HEK293 (cell line): ENCODE measurements at regions not wholly inside any gene's neighbourhood (a gene's known extent, or its start where the extent isn't known, plus 50 kb on each side); places are given as distances from the start of the nearest gene placed in this dataset.
"Not testable (repeated sequence)": the region's sequence is repeated elsewhere in the genome, so short reads cannot be mapped to it uniquely, and the experiment has no call there.

Source experiments
- CTCF ChIA-PET: fragments of 350-600 bp; formaldehyde crosslinking; extraction: SDS; loops from one replicate; lab custom pipeline; 2021; ENCODE audit warnings: antibody characterized with exemption; lab: Yijun Ruan, JAX
- POLR2A ChIA-PET: fragments of 300-600 bp; formaldehyde crosslinking; extraction: SDS; loops from one replicate; lab custom pipeline; 2020; ENCODE audit warnings: antibody characterized with exemption, inconsistent platforms; lab: Yijun Ruan, JAX
- H3K27ac ChIP-seq: fragments of 200-500 bp; sonication (Bioruptor generic); 2 replicates; pipeline ENCODE4 v1.5.1; 2014; ENCODE audit warnings: low read depth, low read length, control low read depth, inconsistent platforms; ENCODE audit errors: extremely low read depth
- H3K36me3 ChIP-seq, 2 experiments: fragments of 200-500 bp in 1 of 2; sonication (Bioruptor generic) in 1 of 2; 1 replicate in 1 of 2; 2 replicates in 1 of 2; pipeline ENCODE4 v1.5.1; 2014 to 2017; ENCODE audit warnings: inconsistent platforms in 2 of 2, low read length in 2 of 2; ENCODE audit not compliant: control insufficient read depth in 2 of 2, insufficient read depth in 1 of 2
- H3K4me1 ChIP-seq: fragments of 200-500 bp; sonication (Bioruptor generic); 2 replicates; pipeline ENCODE4 v1.5.1; 2014; ENCODE audit warnings: mild to moderate bottlenecking, low read length, inconsistent platforms; ENCODE audit not compliant: control insufficient read depth, insufficient read depth
- H3K4me3 ChIP-seq: 2 replicates; pipeline ENCODE4 v1.5.1; 2011; ENCODE audit warnings: low read depth, mild to moderate bottlenecking, control low read depth, low read length, moderate library complexity
- H3K9me3 ChIP-seq: fragments of 200-500 bp; sonication (Bioruptor generic); 2 replicates; pipeline ENCODE4 v1.5.1; 2014; ENCODE audit warnings: low read depth, low read length, inconsistent platforms; ENCODE audit not compliant: control insufficient read depth, insufficient read depth
- GLI4 ChIP-seq: fragments of 450-650 bp; formaldehyde crosslinking; IDR thresholded peaks from 2 replicates; pipeline ENCODE4 v1.5.1; 2016; ENCODE audit warnings: missing biosample characterization, missing genetic modification characterization
- ZFP41 ChIP-seq: fragments of 450-650 bp; formaldehyde crosslinking; IDR thresholded peaks from 2 replicates; pipeline ENCODE4 v1.5.1; 2016; ENCODE audit warnings: missing biosample characterization, missing genetic modification characterization, borderline replicate concordance
- ZNF416 ChIP-seq: fragments of 450-650 bp; formaldehyde crosslinking; IDR thresholded peaks from 2 replicates; pipeline ENCODE4 v1.5.1; 2016; ENCODE audit warnings: missing biosample characterization, missing genetic modification characterization
- ZNF510 ChIP-seq: fragments of 450-650 bp; formaldehyde crosslinking; IDR thresholded peaks from 2 replicates; pipeline ENCODE4 v1.5.1; 2018; ENCODE audit warnings: mild to moderate bottlenecking, missing genetic modification characterization, missing biosample characterization; ENCODE audit not compliant: insufficient replicate concordance
- ZNF529 ChIP-seq: fragments of 450-650 bp; formaldehyde crosslinking; IDR thresholded peaks from 2 replicates; pipeline ENCODE4 v1.5.1; 2017; ENCODE audit warnings: missing genetic modification characterization, missing biosample characterization; ENCODE audit not compliant: insufficient replicate concordance
- ZNF600 ChIP-seq: fragments of 450-650 bp; formaldehyde crosslinking; IDR thresholded peaks from 2 replicates; pipeline ENCODE4 v1.5.1; 2016; ENCODE audit warnings: missing biosample characterization, missing genetic modification characterization
- ZNF626 ChIP-seq: fragments of 450-650 bp; sonication (Bioruptor Pico); formaldehyde crosslinking; IDR thresholded peaks from 2 replicates; pipeline ENCODE4 v1.5.1; 2018; ENCODE audit warnings: missing biosample characterization, missing genetic modification characterization, inconsistent platforms
- ZNF654 ChIP-seq: fragments of 450-650 bp; formaldehyde crosslinking; IDR thresholded peaks from 2 replicates; pipeline ENCODE4 v1.5.1; 2016; ENCODE audit warnings: low read depth, missing biosample characterization, missing genetic modification characterization
- ZNF664 ChIP-seq: fragments of 450-650 bp; formaldehyde crosslinking; IDR thresholded peaks from 2 replicates; pipeline ENCODE4 v1.5.1; 2016; ENCODE audit warnings: missing biosample characterization, missing genetic modification characterization
- ZNF701 ChIP-seq: fragments of 450-650 bp; formaldehyde crosslinking; IDR thresholded peaks from 2 replicates; pipeline ENCODE4 v1.5.1; 2016; ENCODE audit warnings: missing biosample characterization, missing genetic modification characterization
- ZSCAN16 ChIP-seq: fragments of 450-650 bp; formaldehyde crosslinking; IDR thresholded peaks from 2 replicates; pipeline ENCODE4 v1.5.1; 2016; ENCODE audit warnings: missing biosample characterization, missing genetic modification characterization
- TF ChIP-seq, protein P1 (sequence below): fragments of 450-650 bp; formaldehyde crosslinking; IDR thresholded peaks from 2 replicates; pipeline ENCODE4 v1.5.1; 2016; ENCODE audit warnings: missing biosample characterization, missing genetic modification characterization
- TF ChIP-seq, protein P2 (sequence below): fragments of 450-650 bp; formaldehyde crosslinking; IDR thresholded peaks from 2 replicates; pipeline ENCODE4 v1.5.1; 2016; ENCODE audit warnings: missing biosample characterization, missing genetic modification characterization
- TF ChIP-seq, protein P3 (sequence below): fragments of 450-650 bp; formaldehyde crosslinking; IDR thresholded peaks from 2 replicates; pipeline ENCODE4 v1.5.1; 2016; ENCODE audit warnings: missing biosample characterization, missing genetic modification characterization

DNA sequence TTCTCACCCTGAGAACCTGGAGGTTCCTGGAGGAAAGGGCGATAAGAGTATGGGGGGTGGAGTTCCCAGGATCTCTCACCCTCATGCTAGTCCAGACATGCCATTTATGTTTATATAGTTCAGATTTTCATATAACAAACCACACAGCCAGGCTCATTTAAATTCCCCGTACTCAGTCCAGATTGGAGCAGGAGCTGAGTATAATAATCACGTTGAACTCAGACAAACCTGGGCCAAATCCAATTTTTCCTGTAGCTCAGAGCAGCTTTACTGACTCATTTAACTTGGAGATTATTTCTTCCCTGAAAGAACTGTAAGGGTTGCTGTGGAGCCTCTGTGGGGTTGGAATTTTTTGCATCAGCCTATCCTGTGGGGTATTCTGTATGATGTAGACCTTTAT is 660.8 kb downstream of the TMEM121 start (continued):
- TF ChIP-seq ZNF416 (tag by site-specific recombination) (no peak), ZNF510 (tag by site-specific recombination) (no peak), ZNF664 (tag by site-specific recombination) (no peak), ZNF654 (tag by site-specific recombination) (no peak), ZNF701 (tag by site-specific recombination) (no peak)
- TF ChIP-seq, protein P1, sequence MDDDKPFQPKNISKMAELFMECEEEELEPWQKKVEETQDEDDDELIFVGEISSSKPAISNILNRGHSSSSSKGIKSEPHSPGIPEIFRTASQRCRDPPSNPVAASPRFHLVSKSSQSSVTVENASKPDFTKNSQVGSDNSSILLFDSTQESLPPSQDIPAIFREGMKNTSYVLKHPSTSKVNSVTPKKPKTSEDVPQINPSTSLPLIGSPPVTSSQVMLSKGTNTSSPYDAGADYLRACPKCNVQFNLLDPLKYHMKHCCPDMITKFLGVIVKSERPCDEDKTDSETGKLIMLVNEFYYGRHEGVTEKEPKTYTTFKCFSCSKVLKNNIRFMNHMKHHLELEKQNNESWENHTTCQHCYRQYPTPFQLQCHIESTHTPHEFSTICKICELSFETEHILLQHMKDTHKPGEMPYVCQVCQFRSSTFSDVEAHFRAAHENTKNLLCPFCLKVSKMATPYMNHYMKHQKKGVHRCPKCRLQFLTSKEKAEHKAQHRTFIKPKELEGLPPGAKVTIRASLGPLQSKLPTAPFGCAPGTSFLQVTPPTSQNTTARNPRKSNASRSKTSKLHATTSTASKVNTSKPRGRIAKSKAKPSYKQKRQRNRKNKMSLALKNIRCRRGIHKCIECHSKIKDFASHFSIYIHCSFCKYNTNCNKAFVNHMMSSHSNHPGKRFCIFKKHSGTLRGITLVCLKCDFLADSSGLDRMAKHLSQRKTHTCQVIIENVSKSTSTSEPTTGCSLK (tag by site-specific recombination): no peak
- TF ChIP-seq, all 188 proteins: peak for 0

DNA sequence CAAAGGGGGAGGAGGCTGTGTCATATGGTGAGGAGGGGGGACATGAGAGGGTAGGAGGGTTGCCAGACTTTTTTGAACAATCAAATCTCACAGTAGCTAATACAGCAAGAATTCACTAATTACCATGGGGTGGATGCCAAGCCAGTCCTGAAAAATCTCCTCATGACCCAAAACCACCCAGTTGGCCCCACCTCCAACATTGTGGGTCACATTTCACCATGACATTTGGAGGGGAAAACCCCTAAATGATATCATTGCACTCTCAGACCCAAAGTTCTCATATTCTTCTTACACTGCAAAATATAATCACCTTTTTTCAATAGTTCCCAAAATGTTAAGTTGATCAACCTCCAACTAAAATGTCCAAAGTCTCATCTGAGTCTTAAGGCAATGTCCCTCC is 666.3 kb downstream of the TMEM121 start:
- H3K4me1 ChIP-seq, H3K9me3 ChIP-seq, H3K27ac ChIP-seq, H3K4me3 ChIP-seq, CTCF ChIA-PET, POLR2A ChIA-PET, H3K36me3 ChIP-seq: not testable (repeated sequence)

DNA sequence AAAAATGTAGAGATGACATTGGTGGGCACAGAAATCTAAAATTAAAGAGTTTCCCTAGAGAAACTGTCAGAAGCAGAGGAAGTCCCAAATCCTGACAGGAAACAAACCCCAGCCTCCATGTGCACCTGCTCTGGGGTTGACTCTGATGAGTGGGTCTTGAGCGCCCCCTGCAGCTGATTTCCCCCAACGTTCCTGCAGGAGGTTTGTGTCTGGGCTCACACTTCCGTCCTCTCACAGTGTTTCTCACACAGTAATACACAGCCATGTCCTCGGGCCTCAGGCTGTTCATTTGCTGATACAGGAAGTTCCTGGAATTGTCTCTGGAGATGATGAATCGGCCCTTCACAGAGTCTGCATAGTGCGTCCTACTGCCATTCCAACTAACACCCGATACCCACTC is 670.1 kb downstream of the TMEM121 start:
- H3K4me3 ChIP-seq, POLR2A ChIA-PET: not testable (repeated sequence)
- CTCF ChIA-PET: interaction anchor here (0.7 to 1.8 kb wide), 2 partner anchors 11 to 134 kb away, joined by 3 to 7 read pairs; no protein-coding TSS in a partner anchor

DNA sequence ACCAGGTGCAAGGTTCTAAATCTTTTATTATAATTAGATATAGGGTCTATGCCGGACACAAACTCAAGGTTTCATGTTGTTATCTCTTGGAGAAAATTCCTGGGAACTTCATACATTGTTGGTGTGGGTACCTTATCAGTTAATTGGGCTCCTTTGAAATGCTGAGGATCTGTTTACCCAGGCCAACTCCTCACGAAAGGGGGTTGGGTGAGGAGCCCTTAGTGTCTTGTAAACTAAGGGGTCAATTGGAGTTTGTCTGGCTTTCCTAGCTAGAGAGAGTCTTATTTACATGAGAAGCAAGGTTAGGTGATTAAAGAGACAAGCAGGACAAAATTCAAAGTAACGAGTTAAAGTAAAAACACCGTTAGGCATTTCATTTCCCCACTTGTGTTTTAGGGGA is 670.9 kb downstream of the TMEM121 start:
- H3K27ac ChIP-seq, H3K4me1 ChIP-seq, H3K4me3 ChIP-seq, POLR2A ChIA-PET, H3K9me3 ChIP-seq, H3K36me3 ChIP-seq: not testable (repeated sequence)
- CTCF ChIA-PET: interaction anchor here (0.7 to 1.8 kb wide), 2 partner anchors 10 to 133 kb away, joined by 3 to 7 read pairs; no protein-coding TSS in a partner anchor

More for the DNA sequence above, 670.1 kb downstream of the TMEM121 start:
- not testable (repeated sequence) for H3K27ac ChIP-seq, H3K4me1 ChIP-seq, H3K9me3 ChIP-seq, H3K36me3 ChIP-seq

DNA sequence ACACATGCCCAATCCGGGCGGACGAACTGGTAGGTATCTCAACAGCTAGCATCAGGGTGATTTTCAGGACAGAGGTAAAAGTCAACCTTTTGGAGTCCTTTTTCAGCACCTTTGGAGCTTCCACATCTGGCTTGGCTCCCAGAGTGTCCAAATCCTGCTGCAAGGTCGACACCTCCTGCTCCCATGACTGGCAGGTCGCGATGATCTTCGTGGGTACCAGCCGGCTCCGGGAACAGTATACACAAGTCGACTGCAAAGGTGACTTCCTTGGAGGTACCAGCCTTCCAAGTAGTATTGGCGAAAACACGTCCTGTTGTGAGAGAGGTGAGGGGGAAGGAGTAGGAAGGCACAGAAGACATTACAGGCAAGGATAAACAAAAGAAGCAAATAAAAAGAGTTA is 672.7 kb downstream of the TMEM121 start:
- no peak overlapping the region for H3K27ac ChIP-seq
- TF ChIP-seq ZNF626 (no peak), ZFP41 (no peak), GLI4 (no peak), ZNF529 (no peak), ZSCAN16 (tag by site-specific recombination) (no peak), ZNF600 (no peak)
- TF ChIP-seq, protein P2, sequence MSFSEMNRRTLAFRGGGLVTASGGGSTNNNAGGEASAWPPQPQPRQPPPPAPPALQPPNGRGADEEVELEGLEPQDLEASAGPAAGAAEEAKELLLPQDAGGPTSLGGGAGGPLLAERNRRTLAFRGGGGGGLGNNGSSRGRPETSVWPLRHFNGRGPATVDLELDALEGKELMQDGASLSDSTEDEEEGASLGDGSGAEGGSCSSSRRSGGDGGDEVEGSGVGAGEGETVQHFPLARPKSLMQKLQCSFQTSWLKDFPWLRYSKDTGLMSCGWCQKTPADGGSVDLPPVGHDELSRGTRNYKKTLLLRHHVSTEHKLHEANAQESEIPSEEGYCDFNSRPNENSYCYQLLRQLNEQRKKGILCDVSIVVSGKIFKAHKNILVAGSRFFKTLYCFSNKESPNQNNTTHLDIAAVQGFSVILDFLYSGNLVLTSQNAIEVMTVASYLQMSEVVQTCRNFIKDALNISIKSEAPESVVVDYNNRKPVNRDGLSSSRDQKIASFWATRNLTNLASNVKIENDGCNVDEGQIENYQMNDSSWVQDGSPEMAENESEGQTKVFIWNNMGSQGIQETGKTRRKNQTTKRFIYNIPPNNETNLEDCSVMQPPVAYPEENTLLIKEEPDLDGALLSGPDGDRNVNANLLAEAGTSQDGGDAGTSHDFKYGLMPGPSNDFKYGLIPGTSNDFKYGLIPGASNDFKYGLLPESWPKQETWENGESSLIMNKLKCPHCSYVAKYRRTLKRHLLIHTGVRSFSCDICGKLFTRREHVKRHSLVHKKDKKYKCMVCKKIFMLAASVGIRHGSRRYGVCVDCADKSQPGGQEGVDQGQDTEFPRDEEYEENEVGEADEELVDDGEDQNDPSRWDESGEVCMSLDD (tag by site-specific recombination): no peak
- TF ChIP-seq, protein P3, sequence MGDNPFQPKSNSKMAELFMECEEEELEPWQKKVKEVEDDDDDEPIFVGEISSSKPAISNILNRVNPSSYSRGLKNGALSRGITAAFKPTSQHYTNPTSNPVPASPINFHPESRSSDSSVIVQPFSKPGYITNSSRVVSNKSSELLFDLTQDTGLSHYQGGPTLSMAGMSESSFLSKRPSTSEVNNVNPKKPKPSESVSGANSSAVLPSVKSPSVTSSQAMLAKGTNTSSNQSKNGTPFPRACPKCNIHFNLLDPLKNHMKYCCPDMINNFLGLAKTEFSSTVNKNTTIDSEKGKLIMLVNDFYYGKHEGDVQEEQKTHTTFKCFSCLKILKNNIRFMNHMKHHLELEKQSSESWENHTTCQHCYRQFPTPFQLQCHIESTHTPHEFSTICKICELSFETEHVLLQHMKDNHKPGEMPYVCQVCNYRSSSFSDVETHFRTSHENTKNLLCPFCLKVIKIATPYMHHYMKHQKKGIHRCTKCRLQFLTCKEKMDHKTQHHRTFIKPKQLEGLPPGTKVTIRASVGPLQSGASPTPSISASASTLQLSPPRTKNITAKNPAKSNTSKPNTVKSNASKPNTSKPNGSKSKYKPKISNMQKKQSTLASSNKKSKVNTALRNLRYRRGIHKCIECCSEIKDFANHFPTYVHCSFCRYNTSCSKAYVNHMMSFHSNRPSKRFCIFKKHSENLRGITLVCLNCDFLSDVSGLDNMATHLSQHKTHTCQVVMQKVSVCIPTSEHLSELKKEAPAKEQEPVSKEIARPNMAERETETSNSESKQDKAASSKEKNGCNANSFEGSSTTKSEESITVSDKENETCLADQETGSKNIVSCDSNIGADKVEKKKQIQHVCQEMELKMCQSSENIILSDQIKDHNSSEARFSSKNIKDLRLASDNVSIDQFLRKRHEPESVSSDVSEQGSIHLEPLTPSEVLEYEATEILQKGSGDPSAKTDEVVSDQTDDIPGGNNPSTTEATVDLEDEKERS (tag by site-specific recombination): no peak
- TF ChIP-seq, all 188 proteins: peak for 0
- Histone ChIP-seq H3K9me3 (no peaks in the 10 kb centered on the region), H3K4me3 (no peak overlapping the region), H3K4me1 (no peaks in the 10 kb centered on the region), H3K36me3 (no peaks in the 10 kb centered on the region)
- ChIA-PET CTCF (interaction anchor here (0.6 to 2.1 kb wide), 2 partner anchors 11 to 26 kb away, joined by 3 to 10 read pairs; no protein-coding TSS in a partner anchor), POLR2A (no interaction called here)
